SK-N-SH (cell line): ENCODE measurements at regions not wholly inside any gene's neighbourhood (a gene's known extent, or its start where the extent isn't known, plus 50 kb on each side); places are given as distances from the start of the nearest gene placed in this dataset.

Experiments
- CTCF ChIP-seq: fragments of 200-600 bp; sonication (generic); IDR thresholded peaks from 2 replicates; pipeline ENCODE4 v1.6.1; 2017; ENCODE audit warnings: antibody characterized with exemption, mild to moderate bottlenecking, moderate library complexity
- EP300 ChIP-seq, 2 experiments: IDR thresholded peaks; 2 replicates each; pipeline versions ENCODE4 v1.4.0 to v1.6.1; 2012; ENCODE audit warnings: borderline replicate concordance in 1 of 2, low read depth in 1 of 2, low read length in 1 of 2
- EZH2phosphoT487 ChIP-seq: fragments of 200-600 bp; sonication (generic); IDR thresholded peaks from 2 replicates; pipeline ENCODE4 v1.6.1; 2017; ENCODE audit warnings: low read depth, mixed run types, mild to moderate bottlenecking, antibody characterized with exemption, moderate library complexity, borderline replicate concordance
- MAX ChIP-seq: IDR thresholded peaks from 2 replicates; pipeline ENCODE4 v1.4.0; 2012; ENCODE audit warnings: low read depth
- REST ChIP-seq: IDR thresholded peaks from 2 replicates; pipeline ENCODE4 v1.6.1; 2012; ENCODE audit warnings: mild to moderate bottlenecking, low read depth, low read length, moderate library complexity
- SMC3 ChIP-seq: IDR thresholded peaks from 2 replicates; pipeline ENCODE4 v1.6.1; 2012; ENCODE audit warnings: low read depth, low read length, improper control_type of control experiment

- TF ChIP-seq MAX (no peak), CTCF (no peak), EZH2phosphoT487 (no peak), REST (no peak), EP300 (IDR thresholded peaks at IDR 0.05; ENCODE audit: borderline replicate concordance in 1 of 2, low read depth in 1 of 2, low read length in 1 of 2) (no peak), SMC3 (no peak)
Observed at GRCh38 chr22:22751043-22751603, 106.7 kb downstream of the GGTLC2 start.
